ENCODE measurements at regions not wholly inside any gene's neighbourhood (a gene's known extent, or its start where the extent isn't known, plus 50 kb on each side); places are given as distances from the start of the nearest gene placed in this dataset.
A peak's percentile ranks its signal among the peaks of the same experiment; 100 is the strongest.
"Not testable (repeated sequence)": the region's sequence is repeated elsewhere in the genome, so short reads cannot be mapped to it uniquely, and the experiment has no call there.

- H3K4me1 ChIP-seq: peaks cover 7 to 34% (median 15%) of the 10 kb centered on the region in 4 donors
Measured at GRCh38 chr10:114716811-114717404, 58.8 kb upstream of the ABLIM1 start.

DNA sequence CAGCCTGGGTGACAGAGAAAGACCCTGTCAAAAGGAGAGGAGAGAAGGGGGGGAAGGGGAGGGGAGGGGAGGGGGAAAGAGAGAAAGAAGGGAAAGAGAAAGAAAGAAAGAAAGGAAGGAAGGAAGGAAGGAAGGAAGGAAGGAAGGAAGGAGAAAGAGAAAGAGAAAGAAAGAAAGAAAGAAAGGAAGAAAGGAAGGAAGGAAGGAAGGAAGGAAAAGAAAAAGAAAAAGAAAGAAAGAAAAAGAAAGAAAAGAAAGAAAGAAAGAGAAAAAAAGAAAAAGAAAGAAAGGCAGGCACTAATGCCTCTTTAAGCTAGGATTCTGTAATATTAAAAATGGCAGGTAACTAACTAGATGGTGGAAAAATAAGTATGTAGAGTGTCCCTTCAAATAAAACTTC, 59.8 kb upstream of the ABLIM1 start:
- H3K27me3 ChIP-seq; DNase-seq; in situ Hi-C loops (cut with MboI; ENCODE audit: low pct_ligation_motif_present in 1 of 4, low pct_unique_long_range_greater_than_20kb in 1 of 4, low sequenced_read_pairs in 3 of 4); H3K36me3 ChIP-seq; H3K9me3 ChIP-seq; H3K4me3 ChIP-seq; intact Hi-C loops (cut with DNase I; ENCODE audit: low total_unique reads); H3K27ac ChIP-seq: not testable (repeated sequence)
- peaks cover 7 to 34% (median 15%) of the 10 kb centered on the region in 4 donors for H3K4me1 ChIP-seq

More at GRCh38 chr10:114716811-114717404, 58.8 kb upstream of the ABLIM1 start:
- no peaks in the 10 kb centered on the region for H3K9me3 ChIP-seq
- WGBS, 2 donors (ENCODE audit: low coverage in 1 of 2): 93 to 95% methylated on average over 2 of the region's 2 CpGs
- intact Hi-C loops (cut with DNase I; ENCODE audit: low total_unique reads): no loop called here
- no peak overlapping the region for H3K4me3 ChIP-seq
- H3K36me3 ChIP-seq: no peaks in the 10 kb centered on the region
- no peaks in the 10 kb centered on the region for H3K27me3 ChIP-seq
- TF ChIP-seq POLR2AphosphoS5 (IDR thresholded peaks at IDR 0.05): no peak
- no peak for TF ChIP-seq CTCF (IDR thresholded peaks at IDR 0.05)
- no peak for TF ChIP-seq POLR2A (IDR thresholded peaks at IDR 0.05)
- TF ChIP-seq EP300 (IDR thresholded peaks at IDR 0.05; ENCODE audit: low read depth): no peak
- DNase-seq: no peak
- in situ Hi-C loops (cut with MboI; ENCODE audit: low pct_ligation_motif_present in 1 of 4, low pct_unique_long_range_greater_than_20kb in 1 of 4, low sequenced_read_pairs in 3 of 4): no loop called here
- no peak overlapping the region for H3K27ac ChIP-seq

DNA sequence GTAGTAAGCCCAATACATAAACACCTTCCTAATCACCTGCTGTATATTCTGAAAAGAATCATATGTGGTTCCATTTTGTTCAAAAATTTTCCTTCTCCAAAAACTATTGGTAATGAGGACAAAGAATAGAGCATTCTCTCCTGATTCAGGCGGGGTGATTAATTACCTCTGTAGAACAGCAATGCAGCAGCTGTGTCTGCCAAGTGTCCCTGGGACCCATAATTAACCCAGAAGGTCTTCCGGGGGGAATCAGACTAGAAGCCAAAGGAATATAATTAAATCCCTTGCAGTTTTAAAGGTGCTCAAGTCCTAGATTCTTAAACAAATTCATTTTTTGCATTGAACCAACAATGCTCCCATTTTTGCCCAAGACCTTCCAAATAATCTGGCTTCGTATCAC, 60.3 kb upstream of the ABLIM1 start:
- no peaks in the 10 kb centered on the region for H3K9me3 ChIP-seq
- TF ChIP-seq POLR2AphosphoS5 (IDR thresholded peaks at IDR 0.05) (no peak), EP300 (IDR thresholded peaks at IDR 0.05; ENCODE audit: low read depth) (no peak), CTCF (IDR thresholded peaks at IDR 0.05) (no peak), POLR2A (IDR thresholded peaks at IDR 0.05) (no peak)
- in situ Hi-C loops (cut with MboI; ENCODE audit: low pct_ligation_motif_present in 1 of 4, low pct_unique_long_range_greater_than_20kb in 1 of 4, low sequenced_read_pairs in 3 of 4): no loop called here
- intact Hi-C loops (cut with DNase I; ENCODE audit: low total_unique reads): no loop called here
- no peak overlapping the region for H3K4me3 ChIP-seq
- no peak overlapping the region for H3K27ac ChIP-seq
- peaks cover 7 to 30% (median 15%) of the 10 kb centered on the region in 4 donors for H3K4me1 ChIP-seq
- H3K36me3 ChIP-seq: no peaks in the 10 kb centered on the region
- DNase-seq: no peak
- 72 to 79% methylated on average over 2 to 3 of the region's 3 CpGs for WGBS, 2 donors (ENCODE audit: low coverage in 1 of 2)
- H3K27me3 ChIP-seq: no peaks in the 10 kb centered on the region

- Histone ChIP-seq H3K4me3 (no peak overlapping the region), H3K9me3 (no peaks in the 10 kb centered on the region), H3K27ac (no peak overlapping the region), H3K27me3 (no peaks in the 10 kb centered on the region), H3K36me3 (no peaks in the 10 kb centered on the region), H3K4me1 (peaks cover 3 to 21% (median 11%) of the 10 kb centered on the region in 4 donors)
- in situ Hi-C loops (cut with MboI; ENCODE audit: low pct_ligation_motif_present in 1 of 4, low pct_unique_long_range_greater_than_20kb in 1 of 4, low sequenced_read_pairs in 3 of 4) (no loop called here), intact Hi-C loops (cut with DNase I; ENCODE audit: low total_unique reads) (no loop called here)
- 53 to 60% methylated on average over 1 to 3 of the region's 3 CpGs for WGBS, 2 donors (ENCODE audit: low coverage in 1 of 2)
- TF ChIP-seq CTCF (IDR thresholded peaks at IDR 0.05) (no peak), EP300 (IDR thresholded peaks at IDR 0.05; ENCODE audit: low read depth) (no peak), POLR2A (IDR thresholded peaks at IDR 0.05) (no peak), POLR2AphosphoS5 (IDR thresholded peaks at IDR 0.05) (no peak)
- DNase-seq: peak; percentile 14
Measured at GRCh38 chr10:114719311-114719710, 61.2 kb upstream of the ABLIM1 start.

GRCh38 chr10:114720023-114720422, 61.9 kb upstream of the ABLIM1 start:
- H3K4me1 ChIP-seq: peaks cover 0 to 13% (median 5%) of the 10 kb centered on the region in 4 donors
- intact Hi-C loops (cut with DNase I; ENCODE audit: low total_unique reads); H3K27me3 ChIP-seq; H3K9me3 ChIP-seq; H3K36me3 ChIP-seq; in situ Hi-C loops (cut with MboI; ENCODE audit: low pct_ligation_motif_present in 1 of 4, low pct_unique_long_range_greater_than_20kb in 1 of 4, low sequenced_read_pairs in 3 of 4); H3K27ac ChIP-seq; H3K4me3 ChIP-seq; DNase-seq: not testable (repeated sequence)
- WGBS, 2 donors (ENCODE audit: low coverage in 1 of 2): 88 to 100% methylated on average over 1 of the region's 1 CpG
